B cell (primary cell): ENCODE measurements at regions not wholly inside any gene's neighbourhood (a gene's known extent, or its start where the extent isn't known, plus 50 kb on each side); places are given as distances from the start of the nearest gene placed in this dataset.

Experiments
- ATAC-seq: fragments of 200-7000 bp; cut with Tn5 transposase; one replicate; pipeline ENCODE4 v1.10.0; 2021; ENCODE audit warnings: low read depth, mild to moderate bottlenecking, moderate number of reproducible peaks, moderate library complexity
- CTCF ChIA-PET: fragments of 350-600 bp; sonication (Branson Sonifier 250); formaldehyde crosslinking; loops from one replicate; lab custom pipeline; 2021; ENCODE audit warnings: antibody characterized with exemption, inconsistent platforms; lab: Charles Lee
- POLR2A ChIA-PET: fragments of 350-600 bp; sonication (Branson Sonifier 250); formaldehyde crosslinking; loops from one replicate; lab custom pipeline; 2021; ENCODE audit warnings: antibody characterized with exemption; lab: Charles Lee
- DNase-seq: peaks from one replicate; pipeline ENCODE4 v3.0.0; 2013
- H2AFZ ChIP-seq: 2 replicates; pipeline ENCODE4 v1.6.1; 2012; ENCODE audit warnings: mild to moderate bottlenecking, low read depth, low read length; ENCODE audit not compliant: insufficient read depth, poor library complexity, severe bottlenecking
- H3K27ac ChIP-seq, 2 donors: 1 replicate in 1 of 2; 2 replicates in 1 of 2; pipeline ENCODE4 v1.5.1; 2012 to 2013; ENCODE audit warnings: low read length in 2 of 2, mild to moderate bottlenecking in 2 of 2, moderate library complexity in 1 of 2
- H3K27me3 ChIP-seq, 4 experiments: fragments of 200-600 bp in 1 of 4; sonication (generic) in 1 of 4; replicated peaks in 1 of 4; 1 replicate in 2 of 4; 2 replicates in 2 of 4; pipeline versions ENCODE4 v1.6.1 to v1.7.0; 2013 to 2016; ENCODE audit warnings: low read length in 3 of 4, mild to moderate bottlenecking in 2 of 4, mixed read lengths in 1 of 4, moderate library complexity in 1 of 4; ENCODE audit not compliant: insufficient read depth in 4 of 4, control insufficient read depth in 3 of 4; ENCODE audit errors: control extremely low read depth in 1 of 4
- H3K36me3 ChIP-seq, 2 experiments: replicated peaks in 1 of 2; 1 replicate in 1 of 2; 2 replicates in 1 of 2; pipeline versions ENCODE4 v1.6.1 to v1.7.1; 2013; ENCODE audit warnings: low read length in 1 of 2; ENCODE audit not compliant: insufficient read depth in 2 of 2, control insufficient read depth in 1 of 2; ENCODE audit errors: control extremely low read depth in 1 of 2, extremely low read depth in 1 of 2
- H3K4me1 ChIP-seq, 2 donors: fragments of 200-600 bp in 1 of 2; sonication (generic) in 1 of 2; 1 replicate in 1 of 2; 2 replicates in 1 of 2; pipeline versions ENCODE4 v1.5.1 to v1.6.1; 2013 to 2017; ENCODE audit warnings: low read length in 2 of 2; ENCODE audit not compliant: control insufficient read depth in 2 of 2, insufficient read depth in 2 of 2
- H3K4me2 ChIP-seq: replicated peaks from 2 replicates; pipeline ENCODE3; 2012; ENCODE audit warnings: mild to moderate bottlenecking, low read depth, low read length; ENCODE audit not compliant: poor library complexity, severe bottlenecking
- H3K4me3 ChIP-seq, 5 experiments: fragments of 200-600 bp in 1 of 5; sonication (generic) in 1 of 5; 1 replicate in 3 of 5; 2 replicates in 2 of 5; pipeline versions ENCODE4 v1.5.1 to v1.7.0; 2011 to 2016; ENCODE audit warnings: low read length in 4 of 5, mild to moderate bottlenecking in 4 of 5, low read depth in 2 of 5, control low read depth in 1 of 5, moderate library complexity in 1 of 5; ENCODE audit not compliant: insufficient read depth in 1 of 5; ENCODE audit errors: control extremely low read depth in 1 of 5, extremely low read depth in 1 of 5
- H3K79me2 ChIP-seq: fragments of 200-600 bp; sonication (generic); one replicate; pipeline ENCODE4 v1.6.0; 2016; ENCODE audit warnings: low read length; ENCODE audit not compliant: control insufficient read depth, insufficient read depth
- H3K9ac ChIP-seq: fragments of 200-600 bp; sonication (generic); 2 replicates; pipeline ENCODE4 v1.6.1; 2017; ENCODE audit warnings: mild to moderate bottlenecking, low read length, moderate library complexity
- H3K9me3 ChIP-seq, 3 donors: one replicate each; pipeline versions ENCODE4 v1.6.1 to v1.7.1; 2013; ENCODE audit warnings: low read length in 2 of 3; ENCODE audit not compliant: control insufficient read depth in 2 of 3, insufficient read depth in 1 of 3; ENCODE audit errors: control extremely low read depth in 1 of 3
- H4K20me1 ChIP-seq: 2 replicates; pipeline ENCODE4 v1.6.0; 2012; ENCODE audit warnings: mild to moderate bottlenecking, low read length; ENCODE audit not compliant: insufficient read depth, control insufficient read depth, poor library complexity, severe bottlenecking
- H3K27ac Mint-ChIP-seq: one replicate; pipeline ENCODE4 v1.8.0; 2021; ENCODE audit warnings: mixed read lengths
- H3K27me3 Mint-ChIP-seq: one replicate; pipeline ENCODE4 v1.8.0; 2021; ENCODE audit warnings: mixed read lengths
- H3K4me1 Mint-ChIP-seq: one replicate; pipeline ENCODE4 v1.8.0; 2021; ENCODE audit warnings: mixed read lengths
- H3K4me3 Mint-ChIP-seq: one replicate; pipeline ENCODE4 v1.8.0; 2021; ENCODE audit warnings: mixed read lengths
- H3K9me3 Mint-ChIP-seq: one replicate; pipeline ENCODE4 v1.8.0; 2022; ENCODE audit warnings: mixed read lengths; ENCODE audit not compliant: insufficient read depth
- EZH2 ChIP-seq: IDR thresholded peaks from 2 replicates; pipeline ENCODE4 v1.6.1; 2012; ENCODE audit warnings: borderline replicate concordance, low read depth, mild to moderate bottlenecking, moderate library complexity, low read length; ENCODE audit not compliant: insufficient read depth, poor library complexity, severe bottlenecking
- WGBS: methylation state at CpG from one replicate; pipeline ENCODE4 v1.1.5; 2013; ENCODE audit warnings: missing lambda C conversion rate; ENCODE audit not compliant: insufficient coverage; 5-methylcytosine and 5-hydroxymethylcytosine counted together
- intact Hi-C: fragments of 100-400 bp; cut with micrococcal nuclease; formaldehyde crosslinking; loops from one replicate; pipeline ENCODE4 v1.10.0; 2022
- TF ChIP-seq, protein P1 (sequence below): fragments of 200-600 bp; IDR thresholded peaks from one replicate; pipeline ENCODE4 v1.8.0; 2022; ENCODE audit warnings: antibody characterized with exemption, mild to moderate bottlenecking

GRCh38 chr17:14946481-14946880, 318.6 kb downstream of the PMP22 start:
- no peak for ATAC-seq
- H3K4me1 Mint-ChIP-seq: no peaks in the 10 kb centered on the region
- intact Hi-C loops: no loop called here
- H3K4me1 ChIP-seq: no peaks in the 10 kb centered on the region
- no peaks in the 10 kb centered on the region for H3K79me2 ChIP-seq
- no peak overlapping the region for H3K27ac Mint-ChIP-seq
- no peaks in the 10 kb centered on the region for H3K9me3 Mint-ChIP-seq
- H3K36me3 ChIP-seq: no peaks in the 10 kb centered on the region
- peaks cover 0 to 2% (median 0%) of the 10 kb centered on the region in 4 experiments for H3K27me3 ChIP-seq
- CTCF ChIA-PET: no interaction called here
- TF ChIP-seq, protein P1, sequence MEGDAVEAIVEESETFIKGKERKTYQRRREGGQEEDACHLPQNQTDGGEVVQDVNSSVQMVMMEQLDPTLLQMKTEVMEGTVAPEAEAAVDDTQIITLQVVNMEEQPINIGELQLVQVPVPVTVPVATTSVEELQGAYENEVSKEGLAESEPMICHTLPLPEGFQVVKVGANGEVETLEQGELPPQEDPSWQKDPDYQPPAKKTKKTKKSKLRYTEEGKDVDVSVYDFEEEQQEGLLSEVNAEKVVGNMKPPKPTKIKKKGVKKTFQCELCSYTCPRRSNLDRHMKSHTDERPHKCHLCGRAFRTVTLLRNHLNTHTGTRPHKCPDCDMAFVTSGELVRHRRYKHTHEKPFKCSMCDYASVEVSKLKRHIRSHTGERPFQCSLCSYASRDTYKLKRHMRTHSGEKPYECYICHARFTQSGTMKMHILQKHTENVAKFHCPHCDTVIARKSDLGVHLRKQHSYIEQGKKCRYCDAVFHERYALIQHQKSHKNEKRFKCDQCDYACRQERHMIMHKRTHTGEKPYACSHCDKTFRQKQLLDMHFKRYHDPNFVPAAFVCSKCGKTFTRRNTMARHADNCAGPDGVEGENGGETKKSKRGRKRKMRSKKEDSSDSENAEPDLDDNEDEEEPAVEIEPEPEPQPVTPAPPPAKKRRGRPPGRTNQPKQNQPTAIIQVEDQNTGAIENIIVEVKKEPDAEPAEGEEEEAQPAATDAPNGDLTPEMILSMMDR: no peak
- POLR2A ChIA-PET: no interaction called here
- no peak overlapping the region for H3K4me3 ChIP-seq
- no peak overlapping the region for H3K4me3 Mint-ChIP-seq
- H3K27ac ChIP-seq: no peak overlapping the region
- H3K9ac ChIP-seq: no peak overlapping the region
- H2AFZ ChIP-seq: no peak overlapping the region
- H3K27me3 Mint-ChIP-seq: peaks cover 10% of the 10 kb centered on the region
- H4K20me1 ChIP-seq: no peaks in the 10 kb centered on the region
- DNase-seq: no peak
- 94% methylated on average over 6 of the region's 7 CpGs for WGBS
- H3K4me2 ChIP-seq: no peak overlapping the region
- H3K9me3 ChIP-seq: no peaks in the 10 kb centered on the region

GRCh38 chr17:14942526-14943190, 322.5 kb downstream of the PMP22 start:
- no peak overlapping the region for H3K27ac ChIP-seq
- ChIA-PET CTCF (interaction anchor here (2.3 kb wide), 1 partner anchor 16 kb away, joined by 7 read pairs; no protein-coding TSS in a partner anchor), POLR2A (no interaction called here)
- Mint-ChIP-seq H3K4me1 (no peaks in the 10 kb centered on the region), H3K27ac (no peak overlapping the region), H3K27me3 (peaks cover 11% of the 10 kb centered on the region), H3K9me3 (no peaks in the 10 kb centered on the region), H3K4me3 (no peak overlapping the region)
- no peak for ATAC-seq
- H3K4me1 ChIP-seq: no peaks in the 10 kb centered on the region
- no peak overlapping the region for H3K4me2 ChIP-seq
- no peak for DNase-seq
- H3K36me3 ChIP-seq: no peaks in the 10 kb centered on the region
- no peak for TF ChIP-seq EZH2
- peaks cover 0 to 2% (median 0%) of the 10 kb centered on the region in 4 experiments for H3K27me3 ChIP-seq
- no peaks in the 10 kb centered on the region for H3K79me2 ChIP-seq
- intact Hi-C loops: no loop called here
- 74% methylated on average over 2 of the region's 3 CpGs for WGBS
- no peak overlapping the region for H2AFZ ChIP-seq
- no peak overlapping the region for H3K4me3 ChIP-seq
- no peaks in the 10 kb centered on the region for H4K20me1 ChIP-seq
- H3K9ac ChIP-seq: no peak overlapping the region
- H3K9me3 ChIP-seq: no peaks in the 10 kb centered on the region
